Fibroblast of mammary gland (primary cell): ENCODE measurements at regions not wholly inside any gene's neighbourhood (a gene's known extent, or its start where the extent isn't known, plus 50 kb on each side); places are given as distances from the start of the nearest gene placed in this dataset.

Experiments
- DNase-seq: peaks from one replicate; pipeline ENCODE4 v3.0.0-alpha.2; 2010; ENCODE audit warnings: low read depth
- H3K4me3 ChIP-seq: 2 replicates; pipeline ENCODE4 v1.5.1; 2011; ENCODE audit warnings: low read depth, mild to moderate bottlenecking, low read length, moderate library complexity; ENCODE audit not compliant: control insufficient read depth
- CTCF ChIP-seq: conservative IDR thresholded peaks from 2 replicates; pipeline ENCODE4 v1.5.1; 2011; ENCODE audit warnings: low read depth, low read length, inconsistent platforms; ENCODE audit not compliant: control insufficient read depth, insufficient read depth

DNA sequence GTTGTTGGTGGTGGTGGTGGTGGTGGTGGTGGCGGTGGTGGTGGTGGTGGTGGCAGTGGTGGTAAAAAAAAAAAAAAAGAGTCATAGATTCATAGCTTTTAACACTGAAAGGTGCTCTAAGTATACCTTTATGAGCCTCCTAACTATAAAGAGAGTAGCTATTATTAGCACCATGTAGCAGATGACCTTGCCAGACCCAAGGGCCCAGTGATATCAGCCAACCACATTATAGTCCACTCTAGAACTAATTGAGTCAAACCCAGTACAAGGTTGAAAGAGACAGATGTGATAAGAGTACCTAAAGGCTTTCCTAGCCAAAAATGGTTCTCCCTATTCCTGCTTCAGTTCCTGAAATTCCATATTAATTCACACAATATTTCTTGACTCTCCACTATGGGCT, 245.3 kb downstream of the HACE1 start:
- no peak for DNase-seq
- H3K4me3 ChIP-seq: no peak overlapping the region
- TF ChIP-seq CTCF: no peak

DNA sequence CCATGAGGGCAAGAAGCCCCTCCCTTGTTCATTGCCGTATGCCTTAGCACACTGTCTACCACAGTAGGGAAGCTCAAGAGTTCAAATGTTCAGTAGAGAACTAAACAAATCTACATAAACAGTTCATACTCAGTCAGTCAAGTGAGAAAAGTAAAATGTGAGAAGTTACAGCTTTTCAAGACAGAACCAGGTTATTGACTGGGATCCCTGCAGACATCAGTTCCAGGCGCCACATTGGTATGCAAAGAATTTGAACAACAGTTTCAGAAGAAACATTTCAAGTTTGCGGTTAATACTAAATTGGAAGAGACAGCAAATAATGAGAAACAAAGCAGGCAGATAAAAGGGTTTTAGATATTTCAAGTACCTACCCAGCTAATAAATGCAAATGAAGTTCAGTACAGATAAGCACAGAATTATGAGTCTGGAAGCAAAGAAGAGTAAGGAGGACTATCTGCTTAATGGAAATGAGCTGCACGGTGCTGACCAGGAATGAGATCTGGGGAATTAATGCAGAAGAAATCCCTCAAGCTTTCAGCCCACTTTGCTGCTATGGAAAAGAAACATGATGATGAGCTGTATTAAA, 246.2 kb downstream of the HACE1 start:
- TF ChIP-seq CTCF: no peak
- DNase-seq: no peak
- no peak overlapping the region for H3K4me3 ChIP-seq

- DNase-seq: no peak
- TF ChIP-seq CTCF: no peak
Observed at GRCh38 chr6:104612541-104612940, 247.2 kb downstream of the HACE1 start.

DNA sequence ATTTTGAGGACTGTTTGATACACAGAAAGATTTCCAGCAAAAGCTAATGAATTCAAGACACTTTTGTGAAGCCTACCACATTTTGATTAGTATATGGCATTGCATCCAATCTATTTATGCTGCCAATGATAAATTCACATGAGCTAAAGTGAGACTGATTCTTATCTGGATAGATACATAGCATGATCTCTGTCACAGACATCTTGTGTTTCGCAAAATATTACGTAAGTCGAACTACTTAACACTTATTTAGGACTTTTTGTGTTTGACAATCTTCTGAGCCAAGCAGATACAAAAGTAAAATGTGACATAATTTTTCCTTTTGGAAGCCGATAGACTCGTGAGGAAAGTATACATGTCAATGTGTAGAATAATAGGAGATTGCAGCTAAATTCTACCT, 251.6 kb downstream of the HACE1 start:
- DNase-seq: no peak
- H3K4me3 ChIP-seq: no peak overlapping the region
- TF ChIP-seq CTCF: no peak

More at GRCh38 chr6:104612541-104612940, 247.2 kb downstream of the HACE1 start:
- no peak overlapping the region for H3K4me3 ChIP-seq

GRCh38 chr6:104607501-104607900, 252.2 kb downstream of the HACE1 start:
- TF ChIP-seq CTCF: no peak
- H3K4me3 ChIP-seq: no peak overlapping the region
- no peak for DNase-seq

DNA sequence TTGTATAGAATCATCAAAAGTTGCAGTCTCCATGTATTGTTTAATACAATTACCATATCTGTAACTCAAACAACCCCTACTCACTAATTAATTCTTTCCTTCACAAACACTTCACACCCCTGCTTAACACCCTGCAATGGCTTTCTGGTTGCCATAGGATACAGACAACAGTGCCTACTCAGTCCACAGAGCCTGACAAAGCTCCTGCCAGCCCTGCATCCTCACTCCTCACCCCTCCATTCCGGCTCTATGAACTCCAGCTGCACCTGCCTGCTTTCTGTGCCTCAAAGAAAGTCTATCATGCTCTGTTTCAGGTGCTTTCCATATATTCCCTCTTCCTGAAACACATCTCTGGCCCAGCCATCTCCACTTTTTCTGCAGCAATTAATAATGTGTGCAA, 253.4 kb downstream of the HACE1 start:
- TF ChIP-seq CTCF: no peak
- no peak for DNase-seq
- H3K4me3 ChIP-seq: no peak overlapping the region

GRCh38 chr6:104604685-104605084, 255.0 kb downstream of the HACE1 start:
- no peak for TF ChIP-seq CTCF
- no peak overlapping the region for H3K4me3 ChIP-seq
- DNase-seq: peak; percentile 5
